GM21717 (cell line): ENCODE measurements at regions not wholly inside any gene's neighbourhood (a gene's known extent, or its start where the extent isn't known, plus 50 kb on each side); places are given as distances from the start of the nearest gene placed in this dataset.
"Not testable (repeated sequence)": the region's sequence is repeated elsewhere in the genome, so short reads cannot be mapped to it uniquely, and the experiment has no call there.

Experiments used
- ATAC-seq: cut with Tn5 transposase; IDR thresholded peaks from one replicate; pipeline ENCODE4 v1.9.1; 2021; ENCODE audit warnings: mild to moderate bottlenecking, moderate library complexity; ENCODE audit not compliant: unreplicated experiment

- ATAC-seq = no peak
Observed at GRCh38 chr6:22132656-22133055, 164.2 kb downstream of the PRL start.

GRCh38 chr6:22133357-22133756, 163.5 kb downstream of the PRL start:
- no peak for ATAC-seq

GRCh38 chr6:22134308-22134707, 162.5 kb downstream of the PRL start:
- no peak for ATAC-seq

GRCh38 chr6:22135395-22135794, 161.4 kb downstream of the PRL start:
- no peak for ATAC-seq

- ATAC-seq = not testable (repeated sequence)
Observed at GRCh38 chr6:22140736-22141135, 156.1 kb downstream of the PRL start.

- ATAC-seq = no peak
Observed at GRCh38 chr6:22141241-22141745, 155.5 kb downstream of the PRL start.

GRCh38 chr6:22142856-22143255, 154.0 kb downstream of the PRL start:
- ATAC-seq = no peak

GRCh38 chr6:22145376-22145775, 151.5 kb downstream of the PRL start:
- no peak for ATAC-seq

- no peak for ATAC-seq
Observed at GRCh38 chr6:22145823-22146677, 150.8 kb downstream of the PRL start.

- ATAC-seq = no peak
Observed at GRCh38 chr6:22146678-22146930, 150.2 kb downstream of the PRL start.

- ATAC-seq = no peak
Observed at GRCh38 chr6:22146931-22147701, 149.7 kb downstream of the PRL start.

- ATAC-seq = no peak
Observed at GRCh38 chr6:22147921-22148776, 148.7 kb downstream of the PRL start.

- ATAC-seq = no peak
Observed at GRCh38 chr6:22149096-22149495, 147.7 kb downstream of the PRL start.

- ATAC-seq = no peak
Observed at GRCh38 chr6:22149501-22150367, 147.1 kb downstream of the PRL start.

GRCh38 chr6:22150368-22151035, 146.3 kb downstream of the PRL start:
- no peak for ATAC-seq

GRCh38 chr6:22151892-22152291, 144.9 kb downstream of the PRL start:
- ATAC-seq = no peak

GRCh38 chr6:22152841-22153240, 144.0 kb downstream of the PRL start:
- ATAC-seq = no peak

- ATAC-seq = no peak
Observed at GRCh38 chr6:22153384-22154158, 143.3 kb downstream of the PRL start.

GRCh38 chr6:22155551-22155950, 141.3 kb downstream of the PRL start:
- no peak for ATAC-seq
